ENCODE measurements at regions not wholly inside any gene's neighbourhood (a gene's known extent, or its start where the extent isn't known, plus 50 kb on each side); places are given as distances from the start of the nearest gene placed in this dataset.

GRCh38 chr14:98536256-98536655 lies 735.7 kb downstream of the BCL11B start:
- no peak overlapping the region for H3K4me3 ChIP-seq (ENCODE audit: control insufficient read depth, low read depth, low read length)

DNA sequence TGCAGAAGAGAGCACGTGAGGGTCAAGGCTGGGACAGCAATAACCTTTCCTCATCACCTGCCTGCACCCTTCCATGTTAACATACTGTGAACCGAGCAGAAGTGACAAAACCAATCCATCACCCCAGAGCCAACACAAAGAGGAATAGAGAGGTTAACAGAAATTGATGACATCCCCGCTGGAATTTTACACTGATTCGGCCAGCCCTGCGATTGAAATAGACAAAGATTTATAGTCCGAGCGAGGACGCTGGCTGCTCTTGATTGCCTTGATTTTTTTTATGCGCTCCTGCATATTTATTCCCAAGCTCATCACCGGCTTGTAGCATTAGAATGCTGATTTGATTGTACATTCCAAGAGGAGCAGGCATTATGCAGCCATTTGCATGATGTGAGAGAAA lies 729.7 kb downstream of the BCL11B start:
- no peak overlapping the region for H3K4me3 ChIP-seq (ENCODE audit: control insufficient read depth, low read depth, low read length)
- TF ChIP-seq, protein P1, sequence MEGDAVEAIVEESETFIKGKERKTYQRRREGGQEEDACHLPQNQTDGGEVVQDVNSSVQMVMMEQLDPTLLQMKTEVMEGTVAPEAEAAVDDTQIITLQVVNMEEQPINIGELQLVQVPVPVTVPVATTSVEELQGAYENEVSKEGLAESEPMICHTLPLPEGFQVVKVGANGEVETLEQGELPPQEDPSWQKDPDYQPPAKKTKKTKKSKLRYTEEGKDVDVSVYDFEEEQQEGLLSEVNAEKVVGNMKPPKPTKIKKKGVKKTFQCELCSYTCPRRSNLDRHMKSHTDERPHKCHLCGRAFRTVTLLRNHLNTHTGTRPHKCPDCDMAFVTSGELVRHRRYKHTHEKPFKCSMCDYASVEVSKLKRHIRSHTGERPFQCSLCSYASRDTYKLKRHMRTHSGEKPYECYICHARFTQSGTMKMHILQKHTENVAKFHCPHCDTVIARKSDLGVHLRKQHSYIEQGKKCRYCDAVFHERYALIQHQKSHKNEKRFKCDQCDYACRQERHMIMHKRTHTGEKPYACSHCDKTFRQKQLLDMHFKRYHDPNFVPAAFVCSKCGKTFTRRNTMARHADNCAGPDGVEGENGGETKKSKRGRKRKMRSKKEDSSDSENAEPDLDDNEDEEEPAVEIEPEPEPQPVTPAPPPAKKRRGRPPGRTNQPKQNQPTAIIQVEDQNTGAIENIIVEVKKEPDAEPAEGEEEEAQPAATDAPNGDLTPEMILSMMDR (conservative IDR thresholded peaks at IDR 0.05; ENCODE audit: control insufficient read depth, insufficient read depth, low read depth, low read length): no peak
- DNase-seq (ENCODE audit: low read depth): no peak

More at GRCh38 chr14:98536256-98536655, 735.7 kb downstream of the BCL11B start:
- no peak for DNase-seq (ENCODE audit: low read depth)
- TF ChIP-seq, protein P1 (conservative IDR thresholded peaks at IDR 0.05; ENCODE audit: control insufficient read depth, insufficient read depth, low read depth, low read length): no peak

DNA sequence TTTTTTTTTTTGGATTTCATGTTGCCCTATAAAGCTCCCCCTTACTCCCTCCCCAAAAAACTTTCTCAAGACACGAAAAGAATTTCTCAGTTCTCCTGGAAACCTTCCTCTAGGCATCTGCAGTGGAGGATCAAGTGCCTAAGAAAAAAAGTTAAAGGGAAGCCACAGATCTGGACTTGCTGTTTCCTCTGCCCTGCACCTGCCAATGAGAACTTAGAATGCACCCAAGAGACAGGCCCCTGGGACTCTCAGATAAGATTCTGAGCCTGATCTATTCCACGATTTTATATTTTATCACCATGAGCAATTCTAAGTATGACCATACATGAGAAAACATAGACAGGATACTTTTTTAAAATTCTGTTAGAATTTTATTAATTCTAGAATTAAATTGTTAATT lies 728.9 kb downstream of the BCL11B start:
- no peak overlapping the region for H3K4me3 ChIP-seq (ENCODE audit: control insufficient read depth, low read depth, low read length)
- TF ChIP-seq, protein P1 (conservative IDR thresholded peaks at IDR 0.05; ENCODE audit: control insufficient read depth, insufficient read depth, low read depth, low read length): no peak
- DNase-seq (ENCODE audit: low read depth): no peak

- no peak for DNase-seq (ENCODE audit: low read depth)
- H3K4me3 ChIP-seq (ENCODE audit: control insufficient read depth, low read depth, low read length): no peak overlapping the region
- TF ChIP-seq, protein P1 (conservative IDR thresholded peaks at IDR 0.05; ENCODE audit: control insufficient read depth, insufficient read depth, low read depth, low read length): no peak
Measured at GRCh38 chr14:98544174-98544573, 727.8 kb downstream of the BCL11B start.

DNA sequence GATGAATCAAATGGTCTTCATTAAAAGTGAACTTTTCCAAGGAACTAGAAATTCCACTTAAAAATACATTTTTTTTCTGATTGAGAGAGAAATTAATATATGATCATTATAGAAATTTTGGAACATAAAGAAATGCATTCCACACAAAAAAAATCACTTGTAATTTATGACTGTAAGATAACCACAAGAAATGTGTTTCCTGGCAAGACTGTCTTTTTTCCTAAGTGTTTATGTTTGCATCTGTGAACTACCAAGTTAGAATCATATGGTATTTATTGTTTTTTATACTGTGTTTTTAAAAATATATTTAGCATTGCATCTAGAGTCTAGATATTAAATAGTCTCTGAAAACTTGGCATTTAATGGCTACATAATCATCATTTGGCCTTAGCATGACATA lies 726.8 kb downstream of the BCL11B start:
- TF ChIP-seq, protein P1 (conservative IDR thresholded peaks at IDR 0.05; ENCODE audit: control insufficient read depth, insufficient read depth, low read depth, low read length): no peak
- no peak overlapping the region for H3K4me3 ChIP-seq (ENCODE audit: control insufficient read depth, low read depth, low read length)
- DNase-seq (ENCODE audit: low read depth): no peak

DNA sequence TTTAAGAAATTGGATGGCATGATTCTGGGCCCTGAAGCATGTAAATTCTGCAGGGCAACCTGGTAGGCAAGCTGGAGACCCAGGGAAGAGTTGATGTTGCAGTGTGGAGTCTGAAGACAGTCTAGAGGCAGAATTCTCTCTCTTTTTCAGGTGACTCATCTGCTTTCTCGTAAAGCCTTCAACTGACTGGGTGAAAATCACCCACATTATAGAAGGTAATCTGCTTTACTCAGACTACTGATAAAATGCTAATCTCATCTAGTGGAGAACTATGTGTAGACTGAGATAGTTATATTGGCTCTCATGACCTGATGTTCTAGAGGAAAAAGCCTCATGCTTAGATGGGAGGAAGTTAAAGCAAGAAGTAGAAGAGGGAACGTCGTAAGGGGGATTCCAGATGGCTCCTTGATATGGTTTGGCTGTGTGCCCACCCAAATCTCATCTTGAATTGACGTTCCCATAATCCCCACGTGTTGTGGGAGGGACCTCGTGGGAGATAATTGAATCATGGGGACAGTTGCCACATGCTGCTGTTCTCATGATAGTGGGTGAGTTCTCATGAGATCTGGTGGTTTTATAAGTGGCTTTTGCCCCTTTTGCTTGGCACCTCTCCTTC lies 723.8 kb downstream of the BCL11B start:
- no peak overlapping the region for H3K4me3 ChIP-seq (ENCODE audit: control insufficient read depth, low read depth, low read length)
- TF ChIP-seq, protein P1 (conservative IDR thresholded peaks at IDR 0.05; ENCODE audit: control insufficient read depth, insufficient read depth, low read depth, low read length): no peak
- DNase-seq (ENCODE audit: low read depth): no peak

- no peak overlapping the region for H3K4me3 ChIP-seq (ENCODE audit: control insufficient read depth, low read depth, low read length)
- TF ChIP-seq, protein P1 (conservative IDR thresholded peaks at IDR 0.05; ENCODE audit: control insufficient read depth, insufficient read depth, low read depth, low read length): no peak
- DNase-seq (ENCODE audit: low read depth): no peak
Measured at GRCh38 chr14:98551028-98551427, 721.0 kb downstream of the BCL11B start.

All from fibroblast of mammary gland (primary cell).